ENCODE measurements at regions not wholly inside any gene's neighbourhood (a gene's known extent, or its start where the extent isn't known, plus 50 kb on each side); places are given as distances from the start of the nearest gene placed in this dataset.

DNA sequence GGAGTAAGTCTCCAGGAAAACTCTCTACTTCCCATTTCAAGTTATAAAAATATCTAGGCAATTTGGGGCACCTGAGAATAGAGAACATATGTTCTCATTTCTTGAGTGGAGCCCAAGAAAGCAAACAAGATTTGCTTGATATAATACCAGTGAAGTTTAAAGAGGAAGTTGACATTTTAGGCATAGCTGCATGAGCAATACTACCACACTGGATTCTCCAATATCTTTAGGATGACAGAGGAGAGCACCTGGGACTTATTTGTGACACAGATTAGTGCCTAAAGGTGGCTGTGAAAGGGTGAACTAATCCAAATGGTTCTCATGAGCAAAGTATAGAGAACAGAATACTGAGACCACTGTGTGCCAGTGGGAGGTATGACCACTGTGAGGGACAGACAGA, 423.5 kb upstream of the RIOK2 start:
- no peaks in the 10 kb centered on the region for H3F3A ChIP-seq (ENCODE audit: insufficient read depth, low read length)
- H3K79me2 ChIP-seq (ENCODE audit: insufficient read depth, low read length): no peaks in the 10 kb centered on the region
- H3K36me3 ChIP-seq (ENCODE audit: insufficient read depth, low read length): no peaks in the 10 kb centered on the region
- H3K9me2 ChIP-seq (ENCODE audit: low read depth, low read length): no peaks in the 10 kb centered on the region
- no peaks in the 10 kb centered on the region for H3K27me3 ChIP-seq (ENCODE audit: insufficient read depth, low read length)
- no peak for TF ChIP-seq EZH2 (IDR thresholded peaks at IDR 0.05; ENCODE audit: borderline replicate concordance, low read length)
- TF ChIP-seq, protein P1, sequence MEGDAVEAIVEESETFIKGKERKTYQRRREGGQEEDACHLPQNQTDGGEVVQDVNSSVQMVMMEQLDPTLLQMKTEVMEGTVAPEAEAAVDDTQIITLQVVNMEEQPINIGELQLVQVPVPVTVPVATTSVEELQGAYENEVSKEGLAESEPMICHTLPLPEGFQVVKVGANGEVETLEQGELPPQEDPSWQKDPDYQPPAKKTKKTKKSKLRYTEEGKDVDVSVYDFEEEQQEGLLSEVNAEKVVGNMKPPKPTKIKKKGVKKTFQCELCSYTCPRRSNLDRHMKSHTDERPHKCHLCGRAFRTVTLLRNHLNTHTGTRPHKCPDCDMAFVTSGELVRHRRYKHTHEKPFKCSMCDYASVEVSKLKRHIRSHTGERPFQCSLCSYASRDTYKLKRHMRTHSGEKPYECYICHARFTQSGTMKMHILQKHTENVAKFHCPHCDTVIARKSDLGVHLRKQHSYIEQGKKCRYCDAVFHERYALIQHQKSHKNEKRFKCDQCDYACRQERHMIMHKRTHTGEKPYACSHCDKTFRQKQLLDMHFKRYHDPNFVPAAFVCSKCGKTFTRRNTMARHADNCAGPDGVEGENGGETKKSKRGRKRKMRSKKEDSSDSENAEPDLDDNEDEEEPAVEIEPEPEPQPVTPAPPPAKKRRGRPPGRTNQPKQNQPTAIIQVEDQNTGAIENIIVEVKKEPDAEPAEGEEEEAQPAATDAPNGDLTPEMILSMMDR (IDR thresholded peaks at IDR 0.05; ENCODE audit: low read length): no peak
- H3K9ac ChIP-seq (ENCODE audit: low read length): no peak overlapping the region
- H3K4me2 ChIP-seq (ENCODE audit: low read length): no peak overlapping the region
- H2AFZ ChIP-seq (ENCODE audit: low read length): no peak overlapping the region
- no peaks in the 10 kb centered on the region for H3K4me1 ChIP-seq (ENCODE audit: insufficient read depth, low read length, severe bottlenecking)
- H3K4me3 ChIP-seq (ENCODE audit: low read depth, low read length, poor library complexity, severe bottlenecking): no peak overlapping the region
- no peak overlapping the region for H3K27ac ChIP-seq (ENCODE audit: low read depth, low read length, poor library complexity, severe bottlenecking)
- H4K20me1 ChIP-seq (ENCODE audit: insufficient read depth, low read length): no peaks in the 10 kb centered on the region
- H3K9me3 ChIP-seq (ENCODE audit: low read length): no peaks in the 10 kb centered on the region

DNA sequence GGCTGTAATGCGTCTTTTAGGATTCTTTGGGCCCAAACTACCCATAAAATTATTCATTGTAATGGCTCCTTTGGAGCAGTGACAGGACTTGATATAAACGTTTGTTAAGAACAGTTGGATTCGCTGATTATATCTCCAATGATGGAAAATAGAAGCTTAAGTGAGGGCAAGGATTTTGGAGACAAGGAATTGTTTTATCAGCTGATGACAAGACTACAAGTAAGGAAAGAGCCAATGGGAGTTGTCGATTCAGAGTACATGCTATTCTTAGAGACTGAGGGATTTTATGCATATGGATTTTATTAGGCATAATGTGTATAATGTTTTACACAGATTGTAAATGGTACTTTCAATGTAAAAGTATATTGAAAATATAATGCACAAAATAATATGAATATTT, 425.5 kb upstream of the RIOK2 start:
- Histone ChIP-seq H3K79me2 (ENCODE audit: insufficient read depth, low read length) (no peaks in the 10 kb centered on the region), H3F3A (ENCODE audit: insufficient read depth, low read length) (no peaks in the 10 kb centered on the region), H3K27me3 (ENCODE audit: insufficient read depth, low read length) (no peaks in the 10 kb centered on the region), H3K4me1 (ENCODE audit: insufficient read depth, low read length, severe bottlenecking) (no peaks in the 10 kb centered on the region), H3K9ac (ENCODE audit: low read length) (no peak overlapping the region), H2AFZ (ENCODE audit: low read length) (no peak overlapping the region), H3K9me3 (ENCODE audit: low read length) (no peaks in the 10 kb centered on the region), H3K27ac (ENCODE audit: low read depth, low read length, poor library complexity, severe bottlenecking) (no peak overlapping the region), H4K20me1 (ENCODE audit: insufficient read depth, low read length) (no peaks in the 10 kb centered on the region), H3K36me3 (ENCODE audit: insufficient read depth, low read length) (no peaks in the 10 kb centered on the region), H3K4me2 (ENCODE audit: low read length) (no peak overlapping the region), H3K4me3 (ENCODE audit: low read depth, low read length, poor library complexity, severe bottlenecking) (no peak overlapping the region), H3K9me2 (ENCODE audit: low read depth, low read length) (no peaks in the 10 kb centered on the region; the same call in 1 of the 2 replicates)
- TF ChIP-seq, protein P1 (IDR thresholded peaks at IDR 0.05; ENCODE audit: low read length): no peak
- TF ChIP-seq EZH2 (IDR thresholded peaks at IDR 0.05; ENCODE audit: borderline replicate concordance, low read length): no peak

DNA sequence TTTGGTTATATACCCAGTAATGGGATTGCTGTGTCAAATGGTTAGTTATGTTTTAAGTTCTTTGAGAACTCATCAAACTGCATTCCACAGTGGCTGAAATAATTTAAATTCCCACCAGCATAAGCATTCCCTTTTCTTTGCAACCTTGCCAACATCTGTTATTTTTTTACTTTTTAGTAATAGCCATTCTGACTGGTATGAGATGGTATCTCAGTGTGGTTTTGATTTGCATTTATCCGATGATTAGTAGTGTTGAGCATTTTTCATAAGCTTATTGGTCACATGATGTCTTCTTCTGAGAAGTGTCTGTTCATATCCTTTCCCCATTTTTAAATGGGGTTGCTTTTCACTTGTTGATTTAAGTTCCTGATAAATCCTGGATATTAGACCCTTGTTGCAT, 435.7 kb upstream of the RIOK2 start:
- Histone ChIP-seq H3F3A (ENCODE audit: insufficient read depth, low read length) (no peaks in the 10 kb centered on the region), H3K9ac (ENCODE audit: low read length) (no peak overlapping the region), H3K36me3 (ENCODE audit: insufficient read depth, low read length) (no peaks in the 10 kb centered on the region), H2AFZ (ENCODE audit: low read length) (no peak overlapping the region), H3K27ac (ENCODE audit: low read depth, low read length, poor library complexity, severe bottlenecking) (no peak overlapping the region), H3K9me3 (ENCODE audit: low read length) (no peaks in the 10 kb centered on the region), H3K79me2 (ENCODE audit: insufficient read depth, low read length) (no peaks in the 10 kb centered on the region), H3K4me3 (ENCODE audit: low read depth, low read length, poor library complexity, severe bottlenecking) (no peak overlapping the region), H4K20me1 (ENCODE audit: insufficient read depth, low read length) (no peaks in the 10 kb centered on the region), H3K4me2 (ENCODE audit: low read length) (no peak overlapping the region), H3K27me3 (ENCODE audit: insufficient read depth, low read length) (no peaks in the 10 kb centered on the region), H3K9me2 (ENCODE audit: low read depth, low read length) (no peaks in the 10 kb centered on the region), H3K4me1 (ENCODE audit: insufficient read depth, low read length, severe bottlenecking) (no peaks in the 10 kb centered on the region)
- TF ChIP-seq, protein P1 (IDR thresholded peaks at IDR 0.05; ENCODE audit: low read length): no peak

Data from OCI-LY1 (cell line).